NCI-H82 treated with DMSO at 0.1 percent for 48 hours (cell line): ENCODE measurements at regions not wholly inside any gene's neighbourhood (a gene's known extent, or its start where the extent isn't known, plus 50 kb on each side); places are given as distances from the start of the nearest gene placed in this dataset.
"Not testable (repeated sequence)": the region's sequence is repeated elsewhere in the genome, so short reads cannot be mapped to it uniquely, and the experiment has no call there.

Experiments
- DNase-seq: peaks from one replicate; lab custom pipeline; 2025; ENCODE audit not compliant: unreplicated experiment; lab: John Stamatoyannopoulos, UW

DNA sequence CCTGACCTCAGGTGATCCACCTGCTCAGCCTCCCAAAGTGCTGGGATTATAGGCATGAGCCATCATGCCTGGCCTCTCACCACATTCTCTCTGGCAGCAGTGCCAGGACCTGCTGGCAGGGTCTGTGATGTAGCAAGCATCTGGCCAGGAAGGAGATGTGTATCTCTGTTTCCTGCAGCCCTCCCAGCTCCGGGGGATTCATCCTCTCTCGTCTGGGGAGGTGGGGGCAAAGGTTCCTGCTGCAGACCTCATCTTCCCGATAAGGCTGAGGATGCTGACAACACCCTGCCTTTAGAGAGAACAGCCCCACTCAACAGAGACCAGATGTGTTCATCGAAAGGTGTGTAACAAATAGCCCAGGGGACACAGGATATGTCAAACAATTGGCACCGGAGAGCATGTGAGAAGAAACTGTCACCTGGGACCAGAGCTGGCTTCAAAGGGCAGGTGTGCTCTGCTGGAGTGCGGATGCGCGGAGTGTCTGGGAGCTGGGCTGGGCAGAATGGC is 54.8 kb upstream of the SEC14L1 start:
- no peak for DNase-seq

DNA sequence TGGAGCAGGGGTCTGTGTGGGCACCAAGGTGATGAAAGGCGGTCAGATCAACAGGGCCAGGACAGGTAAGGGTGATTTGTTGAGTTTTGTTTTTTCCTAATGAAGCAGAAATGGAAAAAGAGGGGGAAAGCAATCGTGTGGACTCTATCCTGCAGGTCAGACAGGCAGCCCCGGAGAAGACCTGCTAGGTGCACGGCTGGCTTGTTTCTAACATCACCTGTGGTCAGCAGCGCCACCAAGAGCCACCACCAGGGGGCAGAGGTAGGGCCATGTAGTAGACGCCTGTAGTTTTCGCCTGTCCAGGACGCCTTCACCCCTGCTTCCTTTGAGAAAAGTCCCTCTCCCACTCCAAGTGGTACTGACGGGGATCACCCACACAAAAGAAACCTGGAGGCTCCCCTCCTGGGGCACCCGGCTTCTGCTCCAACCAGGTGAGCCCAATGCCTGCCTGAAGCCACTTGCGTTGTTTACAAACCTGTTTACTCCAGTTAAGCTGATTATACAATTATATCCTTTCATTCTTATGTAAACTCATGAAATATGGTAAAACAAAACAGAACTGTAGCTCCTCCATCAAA is 54.2 kb upstream of the SEC14L1 start:
- peak; percentile 68 for DNase-seq

DNA sequence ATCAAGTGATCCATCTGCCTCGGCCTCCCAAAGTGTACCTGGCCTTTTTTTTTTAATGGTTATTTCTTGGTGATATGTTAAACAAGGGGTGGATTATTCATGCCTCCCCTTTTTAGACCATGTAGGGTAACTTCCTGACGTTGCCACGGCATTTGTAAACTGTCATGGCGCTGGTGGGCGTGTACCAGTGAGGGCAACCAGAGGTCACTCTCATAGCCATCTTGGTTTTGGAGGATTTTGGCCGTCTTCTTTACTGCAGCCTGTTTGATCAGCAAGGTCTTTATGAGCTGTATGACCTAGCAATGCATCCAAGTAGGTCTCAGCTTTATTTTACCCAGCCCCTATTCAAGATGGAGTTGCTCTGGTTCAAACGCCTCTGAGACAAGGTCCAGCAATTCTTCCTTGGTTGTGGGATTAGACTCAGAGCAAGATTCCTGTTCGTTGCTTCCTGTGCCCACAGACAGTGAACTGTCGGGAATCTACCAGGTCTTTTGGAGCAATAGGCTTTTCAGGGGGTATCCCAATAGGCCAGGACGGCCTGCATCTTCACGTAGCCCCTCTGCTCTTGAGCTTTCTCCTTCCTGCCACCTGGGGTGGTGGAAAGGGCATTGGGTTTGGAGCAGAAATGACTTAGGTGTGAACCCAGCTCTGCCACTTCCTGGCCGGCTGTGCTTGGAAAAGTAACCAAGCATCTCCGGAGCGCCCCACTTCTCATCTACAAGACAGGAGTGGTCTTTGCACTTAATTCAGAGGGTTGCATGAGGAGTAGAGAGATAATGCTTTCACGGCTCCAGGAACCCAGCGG is 52.9 kb upstream of the SEC14L1 start:
- no peak for DNase-seq

DNA sequence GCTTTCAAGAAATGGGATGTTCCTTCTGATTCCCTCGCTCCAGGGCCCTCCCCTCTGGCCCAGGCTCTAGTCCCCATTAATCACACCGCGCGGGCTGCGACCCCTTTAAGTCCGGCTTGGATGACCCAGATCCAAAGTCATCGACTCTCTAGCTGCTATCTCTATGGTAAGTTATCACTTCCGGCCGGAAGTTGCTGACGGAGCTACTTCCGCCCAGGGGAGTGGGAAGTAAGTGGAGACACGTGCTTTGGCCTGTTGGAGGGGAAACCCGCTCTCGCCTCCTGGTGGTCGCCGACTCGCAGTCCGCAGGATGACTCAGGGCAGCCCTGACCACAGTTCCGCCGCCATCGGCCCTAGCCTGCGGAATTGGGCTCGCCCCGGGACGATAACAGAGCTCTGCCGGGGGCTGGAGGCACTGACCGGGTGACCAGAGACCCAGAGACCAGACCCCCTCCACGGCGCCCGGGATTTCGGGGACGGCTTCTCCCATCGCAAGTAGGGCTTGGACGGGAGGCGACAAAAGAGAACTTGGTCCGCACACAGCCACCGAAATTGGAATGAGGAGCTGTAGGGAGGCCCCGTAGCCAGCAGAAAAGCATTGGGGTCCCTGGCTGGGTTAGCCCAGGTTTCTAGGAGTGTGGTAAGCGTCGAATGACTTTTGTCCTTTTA is 52.2 kb upstream of the SEC14L1 start:
- DNase-seq: peak; percentile 91

DNA sequence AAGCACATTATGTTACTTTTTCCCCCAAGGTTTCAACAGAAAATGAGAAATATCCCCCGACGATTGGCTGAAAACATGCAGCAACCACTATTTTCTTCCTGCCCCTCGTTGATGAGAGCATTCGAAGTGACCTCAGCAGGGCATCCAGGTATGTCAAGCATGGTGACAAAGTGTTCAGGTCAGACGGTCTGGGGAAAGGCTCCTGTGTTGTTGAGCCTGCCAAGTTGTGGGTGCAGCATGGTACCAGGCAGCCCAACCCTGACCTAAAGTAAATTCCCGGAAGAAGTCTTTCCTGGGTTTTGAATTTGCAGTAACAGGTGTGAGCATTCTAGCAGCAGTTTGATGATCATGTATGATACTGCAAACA is 51.7 kb upstream of the SEC14L1 start:
- no peak for DNase-seq

DNA sequence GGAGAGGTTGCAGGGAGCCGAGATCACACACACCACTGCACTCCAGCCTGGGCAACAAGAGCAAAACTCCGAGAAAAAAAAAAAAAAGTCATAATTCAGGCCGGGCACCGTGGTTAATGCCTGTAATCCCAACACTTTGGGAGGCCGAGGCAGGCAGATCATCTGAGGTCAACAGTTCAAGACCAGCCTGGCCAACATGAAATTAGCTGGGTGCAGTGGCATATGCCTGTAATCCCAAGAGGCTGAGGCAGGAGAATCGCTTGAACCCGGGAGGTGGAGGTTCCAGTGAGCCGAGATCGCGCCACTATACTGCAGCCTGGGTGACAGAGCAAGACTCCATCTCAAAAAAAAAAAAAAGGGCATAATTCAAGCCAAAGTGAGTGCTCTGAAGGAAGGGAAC is 50.8 kb upstream of the SEC14L1 start:
- not testable (repeated sequence) for DNase-seq

DNA sequence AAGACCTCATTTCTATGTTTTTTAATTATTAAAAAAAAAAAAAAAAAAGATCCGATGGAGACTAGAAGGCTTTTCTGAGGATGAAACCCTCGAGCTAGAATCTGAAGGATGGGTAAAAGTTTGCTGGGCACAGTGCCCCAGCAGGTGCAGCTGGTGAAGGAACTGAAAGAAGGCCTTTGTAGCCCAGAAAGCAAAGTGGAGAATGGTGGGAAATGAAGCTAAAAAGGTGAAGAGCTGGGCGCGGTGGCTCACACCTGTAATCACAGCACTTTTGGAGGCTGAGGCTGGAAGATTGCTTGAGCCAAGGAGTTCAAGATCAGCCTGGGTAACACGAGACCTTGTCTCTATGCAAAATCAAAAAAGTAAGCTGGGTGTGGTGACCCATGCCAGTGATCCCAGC is 50.3 kb upstream of the SEC14L1 start:
- no peak for DNase-seq
